Astrocyte (in vitro differentiated cells and primary cell): ENCODE measurements at regions not wholly inside any gene's neighbourhood (a gene's known extent, or its start where the extent isn't known, plus 50 kb on each side); places are given as distances from the start of the nearest gene placed in this dataset.

Experiments used
- DNase-seq: peaks from one replicate; pipeline ENCODE4 v3.0.0-alpha.2; 2010; ENCODE audit warnings: low read depth
- FAIRE-seq: peaks from 2 replicates; lab custom pipeline; 2011; peaks lifted over from hg19 to GRCh38; lab: Jason Lieb, UNC
- H2AFZ ChIP-seq: 2 replicates; pipeline ENCODE4 v1.6.0; 2012; ENCODE audit warnings: low read depth, low read length, inconsistent platforms
- H3K27ac ChIP-seq: 2 replicates; pipeline ENCODE4 v1.5.1; 2011; ENCODE audit warnings: low read depth, low read length, inconsistent platforms
- H3K27me3 ChIP-seq: 2 replicates; pipeline ENCODE4 v1.6.0; 2011; ENCODE audit warnings: low read length, inconsistent platforms; ENCODE audit not compliant: insufficient read depth
- H3K36me3 ChIP-seq: 2 replicates; pipeline ENCODE4 v1.5.1; 2011; ENCODE audit warnings: low read length, inconsistent platforms; ENCODE audit not compliant: insufficient read depth
- H3K4me1 ChIP-seq: 2 replicates; pipeline ENCODE4 v1.5.1; 2011; ENCODE audit warnings: low read length, inconsistent platforms; ENCODE audit not compliant: insufficient read depth
- H3K4me2 ChIP-seq: 2 replicates; pipeline ENCODE4 v1.6.0; 2012; ENCODE audit warnings: low read length, inconsistent platforms
- H3K4me3 ChIP-seq: 2 replicates; pipeline ENCODE4 v1.5.1; 2011; ENCODE audit warnings: low read depth, mild to moderate bottlenecking, low read length, inconsistent platforms; ENCODE audit not compliant: insufficient read depth
- H3K79me2 ChIP-seq: 2 replicates; pipeline ENCODE4 v1.6.0; 2012; ENCODE audit warnings: mild to moderate bottlenecking, low read length, inconsistent platforms; ENCODE audit not compliant: insufficient read depth
- H3K9ac ChIP-seq: 2 replicates; pipeline ENCODE4 v1.6.0; 2012; ENCODE audit warnings: mild to moderate bottlenecking, low read length, inconsistent platforms
- H3K9me3 ChIP-seq: 2 replicates; pipeline ENCODE4 v1.5.1; 2012; ENCODE audit warnings: low read depth, mild to moderate bottlenecking, low read length, inconsistent platforms; ENCODE audit not compliant: insufficient read depth
- H4K20me1 ChIP-seq: 2 replicates; pipeline ENCODE4 v1.6.0; 2012; ENCODE audit warnings: low read length, inconsistent platforms; ENCODE audit not compliant: insufficient read depth
- H3K27ac Mint-ChIP-seq: one replicate; pipeline ENCODE4 v1.8.0; 2021; ENCODE audit warnings: mild to moderate bottlenecking, mixed read lengths; ENCODE audit not compliant: unreplicated experiment
- H3K27me3 Mint-ChIP-seq: one replicate; pipeline ENCODE4 v1.8.0; 2021; ENCODE audit warnings: low read depth, mixed read lengths; ENCODE audit not compliant: unreplicated experiment
- H3K36me3 Mint-ChIP-seq: one replicate; pipeline ENCODE4 v1.8.0; 2021; ENCODE audit warnings: low read depth, mixed read lengths; ENCODE audit not compliant: unreplicated experiment
- H3K4me1 Mint-ChIP-seq: one replicate; pipeline ENCODE4 v1.8.0; 2021; ENCODE audit warnings: low read depth, mixed read lengths; ENCODE audit not compliant: unreplicated experiment
- H3K4me3 Mint-ChIP-seq: one replicate; pipeline ENCODE4 v1.8.0; 2021; ENCODE audit warnings: mild to moderate bottlenecking, moderate library complexity, mixed read lengths; ENCODE audit not compliant: unreplicated experiment
- H3K9me3 Mint-ChIP-seq: one replicate; pipeline ENCODE4 v1.8.0; 2021; ENCODE audit warnings: mild to moderate bottlenecking, mixed read lengths; ENCODE audit not compliant: unreplicated experiment
- CTCF ChIP-seq: IDR thresholded peaks from 2 replicates; pipeline ENCODE4 v1.5.1; 2011; ENCODE audit warnings: low read depth, mild to moderate bottlenecking, inconsistent platforms, low read length, moderate library complexity; ENCODE audit not compliant: insufficient read depth
- EZH2 ChIP-seq: IDR thresholded peaks from 2 replicates; pipeline ENCODE4 v1.6.1; 2012; ENCODE audit warnings: mild to moderate bottlenecking, low read length, inconsistent platforms; ENCODE audit not compliant: insufficient read depth

- no peaks in the 10 kb centered on the region for H3K36me3 ChIP-seq
- no peaks in the 10 kb centered on the region for H3K27me3 ChIP-seq
- no peak overlapping the region for H3K4me3 ChIP-seq
- no peak overlapping the region for H3K4me2 ChIP-seq
- no peaks in the 10 kb centered on the region for H4K20me1 ChIP-seq
- H3K4me1 ChIP-seq: no peaks in the 10 kb centered on the region
- H3K36me3 Mint-ChIP-seq: peaks cover 3% of the 10 kb centered on the region
- no peak for FAIRE-seq
- peaks cover 7% of the 10 kb centered on the region for H3K27me3 Mint-ChIP-seq
- no peaks in the 10 kb centered on the region for H3K79me2 ChIP-seq
- no peak overlapping the region for H3K4me3 Mint-ChIP-seq
- no peaks in the 10 kb centered on the region for H3K9me3 Mint-ChIP-seq
- no peak for DNase-seq
- H3K27ac ChIP-seq: no peak overlapping the region
- no peak overlapping the region for H3K27ac Mint-ChIP-seq
- H2AFZ ChIP-seq: no peak overlapping the region
- TF ChIP-seq CTCF (no peak), EZH2 (no peak)
- H3K9ac ChIP-seq: no peak overlapping the region
- H3K4me1 Mint-ChIP-seq: no peaks in the 10 kb centered on the region
- no peaks in the 10 kb centered on the region for H3K9me3 ChIP-seq
These were observed 117.0 kb upstream of the MAX start for GRCh38 chr14:65219353-65219752.

DNA sequence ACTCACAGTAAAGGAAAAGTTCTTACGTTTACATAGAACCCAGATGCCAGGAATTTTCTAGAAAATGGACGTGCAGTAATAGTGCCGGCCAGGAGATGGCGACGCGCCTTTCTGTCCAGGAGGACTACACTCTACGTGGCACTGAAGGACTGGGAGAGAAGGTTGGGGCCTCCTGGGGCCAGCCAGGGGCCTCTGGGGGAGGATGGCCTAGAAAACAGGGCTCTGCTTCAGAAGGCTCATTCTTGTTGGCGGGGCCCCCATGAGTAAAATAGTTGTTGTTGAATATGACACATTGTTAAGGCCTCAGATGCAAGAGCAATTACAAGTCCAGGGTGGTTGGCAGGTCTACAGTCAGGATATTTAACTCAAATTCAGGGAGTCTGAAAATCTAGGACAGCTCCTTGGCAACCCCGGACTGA is 120.1 kb upstream of the MAX start:
- DNase-seq (peak; percentile 40), FAIRE-seq (no peak)
- H3K27ac Mint-ChIP-seq: no peak overlapping the region
- H3K36me3 ChIP-seq: no peaks in the 10 kb centered on the region
- no peak overlapping the region for H3K4me3 ChIP-seq
- no peaks in the 10 kb centered on the region for H3K79me2 ChIP-seq
- H3K27ac ChIP-seq: no peak overlapping the region
- H3K27me3 ChIP-seq: no peaks in the 10 kb centered on the region
- H3K4me1 Mint-ChIP-seq: peaks cover 18% of the 10 kb centered on the region
- peaks cover 3% of the 10 kb centered on the region for H3K27me3 Mint-ChIP-seq
- no peaks in the 10 kb centered on the region for H3K4me1 ChIP-seq
- no peak overlapping the region for H3K4me2 ChIP-seq
- TF ChIP-seq EZH2 (no peak), CTCF (peak; percentile 72)
- no peaks in the 10 kb centered on the region for H4K20me1 ChIP-seq
- no peaks in the 10 kb centered on the region for H3K9me3 ChIP-seq
- no peak overlapping the region for H3K4me3 Mint-ChIP-seq
- peak overlapping the region; percentile 26 for H2AFZ ChIP-seq
- H3K9ac ChIP-seq: peak overlapping the region; percentile 8
- no peaks in the 10 kb centered on the region for H3K9me3 Mint-ChIP-seq
- H3K36me3 Mint-ChIP-seq: no peaks in the 10 kb centered on the region

DNA sequence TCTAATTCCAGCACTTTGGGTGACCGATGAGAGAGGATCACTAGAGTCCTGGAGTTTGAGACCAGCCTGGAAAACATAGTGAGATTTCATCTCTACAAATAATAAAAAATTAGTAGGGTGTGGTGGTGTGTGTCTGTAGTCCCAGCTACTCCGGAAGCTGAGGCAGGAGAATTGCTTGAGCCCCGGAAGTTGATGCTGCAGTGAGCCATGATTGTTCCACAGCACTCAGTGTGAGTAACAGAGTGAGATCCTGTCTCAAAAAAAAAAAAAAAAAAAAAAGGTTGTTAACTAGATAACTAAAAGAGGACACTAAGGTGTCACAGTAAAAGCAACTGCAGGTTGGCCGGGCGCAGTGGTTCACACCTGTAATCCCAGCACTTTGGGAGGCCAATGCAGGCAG is 121.3 kb upstream of the MAX start:
- H3K36me3 ChIP-seq: no peaks in the 10 kb centered on the region
- no peaks in the 10 kb centered on the region for H3K79me2 ChIP-seq
- H2AFZ ChIP-seq: no peak overlapping the region
- H3K27ac ChIP-seq: no peak overlapping the region
- TF ChIP-seq EZH2 (no peak), CTCF (no peak)
- H3K27ac Mint-ChIP-seq: no peak overlapping the region
- H3K27me3 ChIP-seq: no peaks in the 10 kb centered on the region
- H3K9me3 Mint-ChIP-seq: no peaks in the 10 kb centered on the region
- no peak overlapping the region for H3K4me3 Mint-ChIP-seq
- DNase-seq (no peak), FAIRE-seq (no peak)
- H3K4me1 Mint-ChIP-seq: peaks cover 18% of the 10 kb centered on the region
- H3K36me3 Mint-ChIP-seq: no peaks in the 10 kb centered on the region
- H3K4me3 ChIP-seq: no peak overlapping the region
- no peaks in the 10 kb centered on the region for H3K9me3 ChIP-seq
- H4K20me1 ChIP-seq: no peaks in the 10 kb centered on the region
- peaks cover 3% of the 10 kb centered on the region for H3K27me3 Mint-ChIP-seq
- H3K4me2 ChIP-seq: no peak overlapping the region
- H3K9ac ChIP-seq: no peak overlapping the region
- no peaks in the 10 kb centered on the region for H3K4me1 ChIP-seq
